ENCODE measurements at regions not wholly inside any gene's neighbourhood (a gene's known extent, or its start where the extent isn't known, plus 50 kb on each side); places are given as distances from the start of the nearest gene placed in this dataset.
"Not testable (repeated sequence)": the region's sequence is repeated elsewhere in the genome, so short reads cannot be mapped to it uniquely, and the experiment has no call there.

GRCh38 chr9:84054341-84055010 is 73.9 kb downstream of the RMI1 start:
- no peaks in the 10 kb centered on the region for H3K36me3 Mint-ChIP-seq (ENCODE audit: low read depth)
- peaks cover 2% of the 10 kb centered on the region for H3K4me1 Mint-ChIP-seq (ENCODE audit: low read depth)
- H3K27ac Mint-ChIP-seq: no peak overlapping the region
- peaks cover 7% of the 10 kb centered on the region for H3K27me3 Mint-ChIP-seq (ENCODE audit: low read depth)
- no peaks in the 10 kb centered on the region for H3K9me3 Mint-ChIP-seq
- DNase-seq (ENCODE audit: low spot score): no peak
- no peak overlapping the region for H3K4me3 Mint-ChIP-seq

DNA sequence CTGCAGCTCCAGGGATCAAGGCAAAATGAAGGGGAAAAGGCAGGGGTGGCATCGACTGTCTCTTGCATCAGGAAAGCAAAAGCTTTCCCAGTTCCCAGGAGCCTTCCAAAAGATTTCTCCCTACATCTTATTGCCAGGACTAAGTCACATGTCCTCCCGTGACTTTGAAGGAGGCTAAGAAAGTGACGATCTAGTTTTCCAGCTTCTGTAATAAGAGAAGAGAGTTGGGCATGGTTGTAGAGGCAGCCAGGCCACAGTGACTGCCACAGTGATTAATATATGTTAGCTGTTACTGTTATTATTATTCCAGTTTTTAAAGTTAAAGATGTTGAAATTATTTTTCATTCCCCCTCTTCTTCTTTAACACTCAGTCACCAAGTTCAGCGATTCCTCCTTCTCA is 77.1 kb downstream of the RMI1 start:
- H3K4me1 Mint-ChIP-seq (ENCODE audit: low read depth): no peaks in the 10 kb centered on the region
- no peak for DNase-seq (ENCODE audit: low spot score)

DNA sequence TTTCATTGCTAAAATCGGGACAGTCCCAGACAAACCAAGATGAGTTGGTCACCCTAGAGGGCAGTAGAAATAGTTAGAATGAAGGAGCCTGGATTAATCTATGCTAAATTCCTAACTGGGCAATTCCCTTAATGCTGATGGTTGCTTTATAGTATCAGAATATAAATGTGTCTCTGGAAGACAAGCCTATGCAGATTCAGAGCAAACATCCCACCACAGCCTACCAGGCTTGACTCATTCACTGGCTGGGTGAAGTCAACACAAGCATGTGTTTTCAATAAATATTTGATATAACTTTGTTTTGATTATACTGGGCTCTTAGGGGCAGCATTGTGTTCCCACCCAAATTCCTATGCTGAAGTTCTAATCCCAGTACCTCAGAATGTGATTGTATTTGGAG is 79.3 kb downstream of the RMI1 start:
- H3K4me3 Mint-ChIP-seq: no peak overlapping the region
- no peak for DNase-seq (ENCODE audit: low spot score)
- H3K36me3 Mint-ChIP-seq (ENCODE audit: low read depth): no peaks in the 10 kb centered on the region
- H3K27me3 Mint-ChIP-seq (ENCODE audit: low read depth): no peaks in the 10 kb centered on the region
- H3K9me3 Mint-ChIP-seq: no peaks in the 10 kb centered on the region
- H3K4me1 Mint-ChIP-seq (ENCODE audit: low read depth): no peaks in the 10 kb centered on the region
- H3K27ac Mint-ChIP-seq: no peak overlapping the region

More for the DNA sequence above, 77.1 kb downstream of the RMI1 start:
- Mint-ChIP-seq H3K27ac (no peak overlapping the region), H3K4me3 (no peak overlapping the region), H3K36me3 (ENCODE audit: low read depth) (no peaks in the 10 kb centered on the region), H3K27me3 (ENCODE audit: low read depth) (peaks cover 7% of the 10 kb centered on the region), H3K9me3 (no peaks in the 10 kb centered on the region)

GRCh38 chr9:84061613-84062193 is 81.1 kb downstream of the RMI1 start:
- Mint-ChIP-seq H3K27ac (no peak overlapping the region), H3K4me1 (ENCODE audit: low read depth) (no peaks in the 10 kb centered on the region), H3K36me3 (ENCODE audit: low read depth) (no peaks in the 10 kb centered on the region), H3K27me3 (ENCODE audit: low read depth) (no peaks in the 10 kb centered on the region), H3K4me3 (no peak overlapping the region), H3K9me3 (no peaks in the 10 kb centered on the region)
- no peak for DNase-seq (ENCODE audit: low spot score)

DNA sequence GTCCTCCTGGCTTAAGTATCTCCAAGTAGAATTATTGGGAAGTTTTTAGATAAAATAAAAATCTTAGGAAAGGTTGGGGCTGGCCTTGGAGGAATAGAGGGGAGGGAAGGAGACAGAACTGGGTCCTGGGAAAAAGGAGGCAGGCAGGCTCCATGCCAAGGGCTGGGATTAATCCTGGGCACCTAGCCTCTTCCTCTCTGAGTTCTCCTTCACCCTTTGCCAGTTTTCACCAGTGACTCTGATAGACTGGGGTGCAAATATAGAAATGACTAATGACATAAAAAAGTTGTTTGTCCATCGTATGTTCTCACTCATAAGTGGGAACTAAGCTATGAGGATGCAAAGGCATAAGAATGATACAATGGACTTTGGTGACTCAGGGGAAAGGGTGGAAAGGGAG is 81.9 kb downstream of the RMI1 start:
- no peak for DNase-seq (ENCODE audit: low spot score)

GRCh38 chr9:84067821-84068220 is 87.2 kb downstream of the RMI1 start:
- Mint-ChIP-seq H3K27me3 (ENCODE audit: low read depth) (no peaks in the 10 kb centered on the region), H3K4me3 (no peak overlapping the region), H3K4me1 (ENCODE audit: low read depth) (no peaks in the 10 kb centered on the region), H3K36me3 (ENCODE audit: low read depth) (no peaks in the 10 kb centered on the region), H3K27ac (no peak overlapping the region), H3K9me3 (no peaks in the 10 kb centered on the region)
- DNase-seq (ENCODE audit: low spot score): no peak

More for the DNA sequence above, 81.9 kb downstream of the RMI1 start:
- H3K9me3 Mint-ChIP-seq: no peaks in the 10 kb centered on the region
- H3K27ac Mint-ChIP-seq: no peak overlapping the region
- H3K4me3 Mint-ChIP-seq: no peak overlapping the region
- H3K27me3 Mint-ChIP-seq (ENCODE audit: low read depth): no peaks in the 10 kb centered on the region
- no peaks in the 10 kb centered on the region for H3K4me1 Mint-ChIP-seq (ENCODE audit: low read depth)
- no peaks in the 10 kb centered on the region for H3K36me3 Mint-ChIP-seq (ENCODE audit: low read depth)

DNA sequence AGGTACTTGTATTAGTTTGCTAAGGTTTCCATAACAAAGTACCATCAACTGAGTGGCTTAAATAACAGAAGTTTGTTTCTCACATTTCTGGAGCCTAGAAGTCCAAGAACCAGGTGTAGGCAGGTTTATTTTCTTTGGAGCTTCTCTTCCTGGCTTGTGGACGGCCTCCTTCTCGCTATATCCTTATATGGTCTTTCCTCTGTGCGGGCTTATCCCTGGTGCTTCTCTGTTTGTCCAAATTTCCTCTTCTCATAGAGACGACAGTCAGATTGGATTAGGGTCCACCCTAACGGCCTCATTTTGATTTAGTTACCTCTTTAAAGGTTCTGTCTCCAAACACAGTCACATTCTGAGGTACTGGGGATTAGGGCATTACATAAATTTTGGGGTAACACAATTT is 88.3 kb downstream of the RMI1 start:
- no peak overlapping the region for H3K4me3 Mint-ChIP-seq
- no peak overlapping the region for H3K27ac Mint-ChIP-seq
- H3K36me3 Mint-ChIP-seq (ENCODE audit: low read depth): no peaks in the 10 kb centered on the region

DNA sequence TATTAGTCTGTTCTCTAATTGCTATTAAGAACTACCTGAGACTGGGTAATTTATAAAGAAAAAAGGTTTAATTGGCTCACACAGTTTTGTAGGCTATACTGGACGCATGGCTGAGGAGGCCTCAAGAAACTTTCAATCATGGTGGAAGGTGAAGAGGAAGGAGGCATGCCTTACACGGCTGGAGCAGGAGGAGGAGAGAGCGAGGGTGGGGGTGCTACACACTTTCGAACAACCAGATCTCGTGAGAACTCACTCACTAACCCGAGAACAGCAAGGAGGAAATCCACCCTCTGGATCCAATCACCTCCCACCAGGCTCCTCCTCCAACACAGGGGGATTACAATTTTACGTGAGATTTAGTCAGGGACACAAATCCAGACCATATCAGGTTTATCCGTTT is 90.0 kb downstream of the RMI1 start:
- Mint-ChIP-seq H3K36me3 (ENCODE audit: low read depth) (no peaks in the 10 kb centered on the region), H3K27ac (no peak overlapping the region), H3K4me3 (no peak overlapping the region), H3K4me1 (ENCODE audit: low read depth) (no peaks in the 10 kb centered on the region), H3K27me3 (ENCODE audit: low read depth) (no peaks in the 10 kb centered on the region), H3K9me3 (no peaks in the 10 kb centered on the region)
- DNase-seq (ENCODE audit: low spot score): no peak

More for the DNA sequence above, 88.3 kb downstream of the RMI1 start:
- H3K9me3 Mint-ChIP-seq: no peaks in the 10 kb centered on the region
- DNase-seq (ENCODE audit: low spot score): no peak
- no peaks in the 10 kb centered on the region for H3K4me1 Mint-ChIP-seq (ENCODE audit: low read depth)
- no peaks in the 10 kb centered on the region for H3K27me3 Mint-ChIP-seq (ENCODE audit: low read depth)

DNA sequence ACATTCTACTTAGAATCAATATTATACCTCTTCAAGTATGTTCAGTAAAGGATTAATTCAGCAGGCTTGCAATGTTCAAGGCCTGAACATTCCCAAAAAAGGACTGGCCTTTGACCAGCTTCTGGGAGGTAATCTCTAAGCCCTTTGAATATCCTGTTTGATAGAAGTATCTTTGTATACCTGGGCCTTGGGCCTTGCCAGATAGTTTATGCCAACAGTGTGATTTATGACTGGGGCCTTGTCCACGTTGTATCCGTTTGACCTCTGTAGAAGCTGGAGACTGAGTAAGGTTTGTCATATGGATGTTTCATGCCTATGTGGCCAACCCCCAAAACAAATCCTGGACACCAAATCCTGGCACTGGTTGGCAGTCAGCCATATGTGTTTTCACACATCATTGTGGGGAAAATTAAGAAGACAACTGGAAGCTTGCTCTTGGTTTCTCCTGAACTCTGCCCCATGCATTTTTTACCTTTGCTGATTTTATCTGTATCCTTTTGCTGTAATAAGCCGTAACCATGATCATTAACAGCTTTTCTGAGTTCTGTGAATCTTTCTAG is 92.1 kb downstream of the RMI1 start:
- H3K36me3 Mint-ChIP-seq (ENCODE audit: low read depth): no peaks in the 10 kb centered on the region
- no peaks in the 10 kb centered on the region for H3K4me1 Mint-ChIP-seq (ENCODE audit: low read depth)
- peaks cover 2% of the 10 kb centered on the region for H3K27me3 Mint-ChIP-seq (ENCODE audit: low read depth)
- no peak overlapping the region for H3K4me3 Mint-ChIP-seq
- no peak for DNase-seq (ENCODE audit: low spot score)
- no peaks in the 10 kb centered on the region for H3K9me3 Mint-ChIP-seq
- H3K27ac Mint-ChIP-seq: no peak overlapping the region

DNA sequence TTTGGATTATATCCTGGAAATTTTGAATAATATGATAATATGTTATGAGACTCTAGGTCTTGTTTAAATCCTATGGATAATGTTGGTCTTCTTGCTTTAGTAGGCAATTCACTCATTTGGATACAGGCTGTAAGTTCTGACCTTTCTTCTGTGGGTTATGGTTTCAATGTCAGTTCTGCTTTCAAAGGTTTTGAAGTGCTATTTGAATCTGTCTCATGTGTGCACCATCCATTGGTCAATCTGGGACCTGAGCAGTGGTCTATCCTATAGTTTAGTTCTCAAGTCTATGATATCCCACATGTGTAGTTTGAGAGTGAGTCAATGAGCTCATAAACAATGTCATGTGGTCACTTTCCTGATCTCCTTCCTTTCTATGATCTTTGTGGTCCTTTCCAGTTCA is 94.4 kb downstream of the RMI1 start:
- no peaks in the 10 kb centered on the region for H3K4me1 Mint-ChIP-seq (ENCODE audit: low read depth)
- no peak overlapping the region for H3K27ac Mint-ChIP-seq
- H3K4me3 Mint-ChIP-seq: no peak overlapping the region
- no peaks in the 10 kb centered on the region for H3K36me3 Mint-ChIP-seq (ENCODE audit: low read depth)
- H3K9me3 Mint-ChIP-seq: no peaks in the 10 kb centered on the region
- no peak for DNase-seq (ENCODE audit: low spot score)
- H3K27me3 Mint-ChIP-seq (ENCODE audit: low read depth): peaks cover 5% of the 10 kb centered on the region

DNA sequence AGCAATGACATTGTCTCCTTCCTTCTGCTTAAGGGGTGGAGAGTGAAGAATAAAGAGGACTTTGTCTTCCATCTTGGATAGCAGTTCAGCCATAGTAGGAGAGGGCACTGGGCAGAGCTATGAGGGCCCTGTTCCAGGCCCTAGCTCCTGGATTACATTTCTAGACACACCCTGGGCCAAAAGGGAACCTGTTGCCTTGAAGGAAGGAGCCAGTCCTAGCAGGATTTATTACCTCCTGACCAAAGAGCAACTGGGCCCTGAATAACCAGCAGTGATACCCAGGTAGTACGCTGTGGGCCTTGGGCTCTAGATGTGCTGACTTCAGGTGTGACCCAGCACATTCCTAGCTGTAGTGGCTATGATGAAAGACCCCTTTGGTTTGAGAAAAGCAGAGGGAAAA is 95.8 kb downstream of the RMI1 start:
- Mint-ChIP-seq H3K27me3 (ENCODE audit: low read depth) (peaks cover 5% of the 10 kb centered on the region), H3K9me3 (no peaks in the 10 kb centered on the region), H3K27ac (no peak overlapping the region), H3K4me1 (ENCODE audit: low read depth) (no peaks in the 10 kb centered on the region), H3K36me3 (ENCODE audit: low read depth) (no peaks in the 10 kb centered on the region), H3K4me3 (no peak overlapping the region)
- DNase-seq (ENCODE audit: low spot score): no peak

DNA sequence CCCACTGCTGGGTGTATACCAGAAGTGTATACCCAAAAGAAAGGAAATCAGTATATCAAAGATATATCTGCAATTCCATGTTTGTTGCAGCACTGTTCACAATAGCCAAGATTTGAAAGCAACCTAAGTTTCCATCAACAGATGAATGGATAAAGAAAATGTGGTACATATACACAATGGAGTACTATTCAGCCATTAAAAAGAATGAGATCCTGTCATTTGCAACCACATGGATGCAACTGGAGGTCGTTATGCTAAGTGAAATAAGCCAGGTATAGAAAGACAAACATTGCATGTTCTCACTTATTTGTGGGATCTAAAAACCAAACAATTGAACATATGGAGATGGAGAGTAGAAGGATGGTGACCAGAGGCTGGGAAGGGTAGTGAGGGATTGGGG is 97.2 kb downstream of the RMI1 start:
- DNase-seq (ENCODE audit: low spot score); H3K36me3 Mint-ChIP-seq (ENCODE audit: low read depth); H3K9me3 Mint-ChIP-seq; H3K4me3 Mint-ChIP-seq; H3K4me1 Mint-ChIP-seq (ENCODE audit: low read depth); H3K27ac Mint-ChIP-seq; H3K27me3 Mint-ChIP-seq (ENCODE audit: low read depth): not testable (repeated sequence)

DNA sequence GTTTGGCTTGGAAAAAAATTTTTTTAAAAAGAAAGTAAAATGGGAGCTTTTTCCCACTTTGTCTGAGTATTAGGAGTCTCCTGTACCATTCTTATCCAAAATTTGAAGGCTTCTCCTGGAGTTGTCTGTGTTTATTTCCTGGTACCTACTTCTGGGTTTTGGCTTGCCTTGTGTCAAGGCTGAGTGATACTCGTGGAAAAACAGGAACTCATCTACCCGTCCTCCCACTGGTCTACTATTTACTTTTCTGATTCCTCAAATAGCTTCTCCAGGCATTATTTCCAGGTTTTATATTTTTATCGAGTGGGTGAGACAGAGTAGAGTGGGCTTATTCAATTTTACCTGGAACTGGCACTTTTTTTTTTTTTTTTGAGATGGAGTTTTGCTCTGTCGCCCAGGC is 99.4 kb downstream of the RMI1 start:
- Mint-ChIP-seq H3K4me3 (no peak overlapping the region), H3K36me3 (ENCODE audit: low read depth) (no peaks in the 10 kb centered on the region), H3K27me3 (ENCODE audit: low read depth) (peaks cover 11% of the 10 kb centered on the region), H3K27ac (no peak overlapping the region), H3K9me3 (no peaks in the 10 kb centered on the region), H3K4me1 (ENCODE audit: low read depth) (no peaks in the 10 kb centered on the region)
- DNase-seq (ENCODE audit: low spot score): no peak

GRCh38 chr9:84101964-84102632 is 121.5 kb downstream of the RMI1 start:
- Mint-ChIP-seq H3K4me3 (no peak overlapping the region), H3K27ac (no peak overlapping the region), H3K9me3 (no peaks in the 10 kb centered on the region), H3K4me1 (ENCODE audit: low read depth) (peaks cover 3% of the 10 kb centered on the region), H3K27me3 (ENCODE audit: low read depth) (peaks cover 46% of the 10 kb centered on the region), H3K36me3 (ENCODE audit: low read depth) (no peaks in the 10 kb centered on the region)
- DNase-seq (ENCODE audit: low spot score): no peak
